ENCODE measurements at regions not wholly inside any gene's neighbourhood (a gene's known extent, or its start where the extent isn't known, plus 50 kb on each side); places are given as distances from the start of the nearest gene placed in this dataset.
"Not testable (repeated sequence)": the region's sequence is repeated elsewhere in the genome, so short reads cannot be mapped to it uniquely, and the experiment has no call there.

GRCh38 chr2:175872721-175873120, 129.3 kb downstream of the LNPK start:
- no peak for DNase-seq

GRCh38 chr2:175872005-175872348, 130.1 kb downstream of the LNPK start:
- no peak for DNase-seq

GRCh38 chr2:175871331-175872004, 130.6 kb downstream of the LNPK start:
- no peak for DNase-seq

GRCh38 chr2:175865716-175866115, 136.4 kb downstream of the LNPK start:
- no peak for DNase-seq

GRCh38 chr2:175864137-175864850, 137.8 kb downstream of the LNPK start:
- DNase-seq: no peak

GRCh38 chr2:175861958-175862357, 140.1 kb downstream of the LNPK start:
- no peak for DNase-seq

GRCh38 chr2:175855794-175856453, 146.1 kb downstream of the LNPK start:
- DNase-seq: peak; percentile 23

- no peak for DNase-seq
Observed at GRCh38 chr2:175855236-175855635, 146.8 kb downstream of the LNPK start.

- DNase-seq: peak; percentile 70
Observed at GRCh38 chr2:175854665-175855064, 147.4 kb downstream of the LNPK start.

- DNase-seq: peak; percentile 87
Observed at GRCh38 chr2:175854129-175854528, 147.9 kb downstream of the LNPK start.

- no peak for DNase-seq
Observed at GRCh38 chr2:175853616-175853890, 148.5 kb downstream of the LNPK start.

GRCh38 chr2:175852879-175853615, 149.0 kb downstream of the LNPK start:
- DNase-seq: peak; percentile 16

GRCh38 chr2:175847128-175847527, 154.9 kb downstream of the LNPK start:
- DNase-seq: no peak

- DNase-seq: no peak
Observed at GRCh38 chr2:175844169-175844568, 157.9 kb downstream of the LNPK start.

- no peak for DNase-seq
Observed at GRCh38 chr2:175843625-175844024, 158.4 kb downstream of the LNPK start.

- DNase-seq: no peak
Observed at GRCh38 chr2:175842996-175843395, 159.1 kb downstream of the LNPK start.

- DNase-seq: not testable (repeated sequence)
Observed at GRCh38 chr2:175840765-175841164, 161.3 kb downstream of the LNPK start.

GRCh38 chr2:175840256-175840655, 161.8 kb downstream of the LNPK start:
- DNase-seq: no peak

GRCh38 chr2:175838979-175839378, 163.1 kb downstream of the LNPK start:
- DNase-seq: no peak

GRCh38 chr2:175837046-175837445, 165.0 kb downstream of the LNPK start:
- no peak for DNase-seq

- no peak for DNase-seq
Observed at GRCh38 chr2:175836361-175836760, 165.7 kb downstream of the LNPK start.

- peak; percentile 9 for DNase-seq
Observed at GRCh38 chr2:175834477-175834876, 167.6 kb downstream of the LNPK start.

GRCh38 chr2:175832866-175833265, 169.2 kb downstream of the LNPK start:
- DNase-seq: no peak

GRCh38 chr2:175829741-175830140, 172.3 kb downstream of the LNPK start:
- no peak for DNase-seq

Measured in NCI-H774 (cell line).